ENCODE measurements at regions not wholly inside any gene's neighbourhood (a gene's known extent, or its start where the extent isn't known, plus 50 kb on each side); places are given as distances from the start of the nearest gene placed in this dataset.

DNA sequence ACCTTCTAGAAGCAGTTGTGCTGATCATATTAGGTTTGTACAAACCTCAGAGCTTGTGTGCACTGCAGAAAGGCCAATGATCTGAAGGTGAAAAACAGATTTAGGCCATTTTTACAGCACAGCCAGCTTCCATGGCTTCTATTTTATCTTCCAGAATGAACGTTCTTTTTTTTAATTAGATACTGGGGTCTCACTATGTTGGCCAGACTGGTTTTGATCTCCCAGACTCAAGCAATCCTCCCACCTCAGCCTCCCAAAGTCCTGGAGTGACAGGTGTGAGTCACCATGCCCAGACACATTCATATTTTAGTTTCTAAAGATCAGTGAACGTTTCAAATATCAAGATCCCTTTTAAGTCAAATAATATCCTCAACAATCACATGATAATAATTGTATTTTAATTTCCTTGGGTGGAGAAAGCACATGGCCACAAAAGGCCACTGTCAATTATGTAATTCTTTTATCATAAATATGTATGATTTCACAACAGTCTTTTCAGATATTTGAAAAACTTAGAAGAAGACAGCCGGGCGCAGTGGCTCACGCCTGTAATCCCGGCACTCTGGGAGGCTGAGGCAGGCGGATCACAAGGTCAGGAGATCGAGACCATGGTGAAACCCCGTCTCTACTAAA, 326.7 kb upstream of the JARID2 start:
- no peak for DNase-seq (ENCODE audit: extremely low spot score)
- peaks cover 10 to 18% (median 14%) of the 10 kb centered on the region in 4 donors for H3K4me1 ChIP-seq
- H3K4me3 ChIP-seq = no peak overlapping the region
- H3K27ac ChIP-seq (replicated peaks in 1 of 4) = no peak overlapping the region
- 89% methylated on average over 9 of the region's 9 CpGs for WGBS
- no peaks in the 10 kb centered on the region for H3K27me3 ChIP-seq
- H3K36me3 ChIP-seq = no peaks in the 10 kb centered on the region
- intact Hi-C loops (cut with DNase I) = no loop called here
- H3K9me3 ChIP-seq = no peaks in the 10 kb centered on the region
- TF ChIP-seq, protein P1, sequence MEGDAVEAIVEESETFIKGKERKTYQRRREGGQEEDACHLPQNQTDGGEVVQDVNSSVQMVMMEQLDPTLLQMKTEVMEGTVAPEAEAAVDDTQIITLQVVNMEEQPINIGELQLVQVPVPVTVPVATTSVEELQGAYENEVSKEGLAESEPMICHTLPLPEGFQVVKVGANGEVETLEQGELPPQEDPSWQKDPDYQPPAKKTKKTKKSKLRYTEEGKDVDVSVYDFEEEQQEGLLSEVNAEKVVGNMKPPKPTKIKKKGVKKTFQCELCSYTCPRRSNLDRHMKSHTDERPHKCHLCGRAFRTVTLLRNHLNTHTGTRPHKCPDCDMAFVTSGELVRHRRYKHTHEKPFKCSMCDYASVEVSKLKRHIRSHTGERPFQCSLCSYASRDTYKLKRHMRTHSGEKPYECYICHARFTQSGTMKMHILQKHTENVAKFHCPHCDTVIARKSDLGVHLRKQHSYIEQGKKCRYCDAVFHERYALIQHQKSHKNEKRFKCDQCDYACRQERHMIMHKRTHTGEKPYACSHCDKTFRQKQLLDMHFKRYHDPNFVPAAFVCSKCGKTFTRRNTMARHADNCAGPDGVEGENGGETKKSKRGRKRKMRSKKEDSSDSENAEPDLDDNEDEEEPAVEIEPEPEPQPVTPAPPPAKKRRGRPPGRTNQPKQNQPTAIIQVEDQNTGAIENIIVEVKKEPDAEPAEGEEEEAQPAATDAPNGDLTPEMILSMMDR (IDR thresholded peaks at IDR 0.05) = no peak
- TF ChIP-seq POLR2A (IDR thresholded peaks at IDR 0.05; ENCODE audit: low read depth) (no peak), EP300 (IDR thresholded peaks at IDR 0.05) (no peak), POLR2AphosphoS5 (IDR thresholded peaks at IDR 0.05) (no peak)

GRCh38 chr6:14920276-14920675, 325.6 kb upstream of the JARID2 start:
- peaks cover 11 to 28% (median 25%) of the 10 kb centered on the region in 4 donors for H3K4me1 ChIP-seq
- WGBS = 79% methylated on average over 2 of the region's 2 CpGs
- TF ChIP-seq EP300 (IDR thresholded peaks at IDR 0.05) (no peak), POLR2AphosphoS5 (IDR thresholded peaks at IDR 0.05) (no peak), POLR2A (IDR thresholded peaks at IDR 0.05; ENCODE audit: low read depth) (no peak)
- TF ChIP-seq, protein P1 (IDR thresholded peaks at IDR 0.05) = no peak
- no peaks in the 10 kb centered on the region for H3K36me3 ChIP-seq
- intact Hi-C loops (cut with DNase I) = no loop called here
- H3K27me3 ChIP-seq = no peaks in the 10 kb centered on the region
- peak overlapping the region in 3 of 4 donors; percentile 24 to 67 (median 38) for H3K27ac ChIP-seq (replicated peaks in 1 of 4)
- no peaks in the 10 kb centered on the region for H3K9me3 ChIP-seq
- no peak for DNase-seq (ENCODE audit: extremely low spot score)
- no peak overlapping the region for H3K4me3 ChIP-seq

GRCh38 chr6:14921170-14921569, 324.7 kb upstream of the JARID2 start:
- Histone ChIP-seq H3K9me3 (no peaks in the 10 kb centered on the region), H3K36me3 (no peaks in the 10 kb centered on the region), H3K4me1 (peaks cover 16 to 32% (median 30%) of the 10 kb centered on the region in 4 donors), H3K27me3 (no peaks in the 10 kb centered on the region), H3K4me3 (peak overlapping the region in 2 of 4 donors; percentile 18 to 22), H3K27ac (replicated peaks in 1 of 4) (peak overlapping the region; percentile 56 to 67 (median 59))
- no peak for DNase-seq (ENCODE audit: extremely low spot score)
- no peak for TF ChIP-seq POLR2A (IDR thresholded peaks at IDR 0.05; ENCODE audit: low read depth)
- peak; percentile 60 for TF ChIP-seq POLR2AphosphoS5 (IDR thresholded peaks at IDR 0.05)
- TF ChIP-seq, protein P1 (IDR thresholded peaks at IDR 0.05) = no peak
- TF ChIP-seq EP300 (IDR thresholded peaks at IDR 0.05) = peak; percentile 25
- WGBS = 29% methylated on average over 11 of the region's 11 CpGs
- intact Hi-C loops (cut with DNase I) = no loop called here

DNA sequence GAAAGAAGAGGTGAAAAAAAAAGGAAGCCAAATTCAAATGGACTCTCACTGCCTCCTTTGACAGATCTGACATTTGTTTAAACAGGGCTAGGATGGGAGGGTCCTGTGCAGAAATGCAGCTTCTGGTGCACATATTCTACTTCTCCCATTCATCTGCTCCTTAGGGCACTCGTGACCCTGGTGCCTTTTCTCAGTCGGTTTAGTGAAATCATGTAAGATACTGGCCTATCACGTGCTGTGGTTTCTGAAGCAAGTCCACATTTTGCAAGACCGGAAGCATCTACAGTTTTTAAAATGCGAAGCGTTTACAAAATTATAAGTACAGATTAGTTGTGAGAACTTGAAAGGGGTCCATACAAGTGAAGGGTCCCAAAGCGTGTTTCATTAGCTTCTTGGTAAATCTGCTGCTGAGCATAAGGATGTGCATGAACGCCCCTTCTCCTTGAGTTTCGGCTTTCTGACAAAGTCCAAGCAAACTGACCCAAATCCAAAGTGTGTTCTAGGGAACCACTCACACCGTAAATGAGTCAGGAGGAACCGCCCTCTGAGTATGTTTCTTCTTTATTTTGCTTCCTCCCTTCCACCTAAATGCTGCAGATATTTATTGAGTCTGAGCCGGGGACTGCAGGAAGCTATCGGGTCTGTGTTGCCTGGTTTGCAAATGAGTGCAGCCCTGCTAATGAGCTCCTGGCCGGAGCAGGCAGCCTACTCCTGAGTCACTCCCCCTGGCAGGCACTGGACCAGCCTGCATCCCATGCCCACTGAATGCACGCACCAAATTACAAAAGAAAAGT, 323.8 kb upstream of the JARID2 start:
- H3K27ac ChIP-seq (replicated peaks in 1 of 4) = peak overlapping the region; percentile 56 to 67 (median 59)
- 82% methylated on average over 14 of the region's 15 CpGs for WGBS
- intact Hi-C loops (cut with DNase I) = no loop called here
- H3K9me3 ChIP-seq = no peaks in the 10 kb centered on the region
- TF ChIP-seq POLR2A (IDR thresholded peaks at IDR 0.05; ENCODE audit: low read depth) = no peak
- TF ChIP-seq, protein P1 (IDR thresholded peaks at IDR 0.05) = no peak
- peak in 1 of 2 donors; percentile 8 for TF ChIP-seq POLR2AphosphoS5 (IDR thresholded peaks at IDR 0.05)
- no peaks in the 10 kb centered on the region for H3K36me3 ChIP-seq
- no peaks in the 10 kb centered on the region for H3K27me3 ChIP-seq
- peaks cover 16 to 32% (median 30%) of the 10 kb centered on the region in 4 donors for H3K4me1 ChIP-seq
- H3K4me3 ChIP-seq = no peak overlapping the region
- DNase-seq (ENCODE audit: extremely low spot score) = no peak
